Lower leg skin (tissue), 4 donors: ENCODE measurements at regions not wholly inside any gene's neighbourhood (a gene's known extent, or its start where the extent isn't known, plus 50 kb on each side); places are given as distances from the start of the nearest gene placed in this dataset.

Experiments used
- DNase-seq, 2 donors: peaks; one replicate each; pipeline ENCODE4 v3.0.0-alpha.2; 2019; ENCODE audit warnings: low spot score in 2 of 2
- H3K4me3 ChIP-seq: fragments of 200-600 bp; sonication (generic); 2 replicates; pipeline ENCODE4 v1.5.1; 2017; ENCODE audit warnings: mild to moderate bottlenecking, low read depth; ENCODE audit not compliant: poor library complexity, severe bottlenecking
- CTCF ChIP-seq, 3 donors: fragments of 450-650 bp; IDR thresholded peaks; one replicate each; pipeline ENCODE4 v1.5.1; 2016; ENCODE audit warnings: antibody characterized with exemption in 3 of 3, mild to moderate bottlenecking in 3 of 3, moderate library complexity in 2 of 3
- POLR2A ChIP-seq, 2 donors: fragments of 450-650 bp; IDR thresholded peaks; one replicate each; pipeline ENCODE4 v1.6.1; 2016 to 2017; ENCODE audit warnings: antibody characterized with exemption in 2 of 2, mild to moderate bottlenecking in 1 of 2, moderate library complexity in 1 of 2
- WGBS, 2 donors: methylation state at CpG; one replicate each; pipeline ENCODE4 v1.1.5; 2018; 5-methylcytosine and 5-hydroxymethylcytosine counted together
- intact Hi-C: fragments of 100-400 bp; cut with DNase I; formaldehyde crosslinking; loops from one replicate; pipeline ENCODE4 v1.15.0; 2023; ENCODE audit warnings: low total_unique reads

- no peak overlapping the region for H3K4me3 ChIP-seq
- TF ChIP-seq CTCF (IDR thresholded peaks at IDR 0.05) (no peak), POLR2A (IDR thresholded peaks at IDR 0.05) (no peak)
- intact Hi-C loops = no loop called here
- DNase-seq = no peak
- 46 to 60% methylated on average over 3 of the region's 3 CpGs for WGBS, 2 donors
These were observed 526.0 kb upstream of the SPRY2 start for GRCh38 chr13:80866921-80867320.

GRCh38 chr13:80865329-80865728 is 524.4 kb upstream of the SPRY2 start:
- intact Hi-C loops = no loop called here
- TF ChIP-seq POLR2A (IDR thresholded peaks at IDR 0.05) = no peak
- TF ChIP-seq CTCF (IDR thresholded peaks at IDR 0.05) = no peak
- 60 to 61% methylated on average over 1 of the region's 1 CpG for WGBS, 2 donors
- DNase-seq = no peak
- H3K4me3 ChIP-seq = no peak overlapping the region

GRCh38 chr13:80862456-80862855 is 521.5 kb upstream of the SPRY2 start:
- WGBS, 2 donors = 55 to 71% methylated on average over 4 of the region's 4 CpGs
- intact Hi-C loops = no loop called here
- TF ChIP-seq CTCF (IDR thresholded peaks at IDR 0.05) = no peak
- TF ChIP-seq POLR2A (IDR thresholded peaks at IDR 0.05) = no peak
- no peak for DNase-seq
- H3K4me3 ChIP-seq = no peak overlapping the region

GRCh38 chr13:80860845-80861244 is 519.9 kb upstream of the SPRY2 start:
- TF ChIP-seq POLR2A (IDR thresholded peaks at IDR 0.05) (no peak), CTCF (IDR thresholded peaks at IDR 0.05) (no peak)
- intact Hi-C loops = no loop called here
- no peak for DNase-seq
- 84 to 90% methylated on average over 2 of the region's 2 CpGs for WGBS, 2 donors
- H3K4me3 ChIP-seq = no peak overlapping the region

- intact Hi-C loops = no loop called here
- DNase-seq = no peak
- TF ChIP-seq CTCF (IDR thresholded peaks at IDR 0.05) (no peak), POLR2A (IDR thresholded peaks at IDR 0.05) (no peak)
- WGBS, 2 donors = 95 to 98% methylated on average over 2 of the region's 2 CpGs
- H3K4me3 ChIP-seq = no peak overlapping the region
These were observed 517.2 kb upstream of the SPRY2 start for GRCh38 chr13:80858131-80858530.

- H3K4me3 ChIP-seq = no peak overlapping the region
- intact Hi-C loops = no loop called here
- TF ChIP-seq POLR2A (IDR thresholded peaks at IDR 0.05) (no peak), CTCF (IDR thresholded peaks at IDR 0.05) (no peak)
- no peak for DNase-seq
These were observed 516.4 kb upstream of the SPRY2 start for GRCh38 chr13:80857321-80857720.
